ENCODE measurements at regions not wholly inside any gene's neighbourhood (a gene's known extent, or its start where the extent isn't known, plus 50 kb on each side); places are given as distances from the start of the nearest gene placed in this dataset.
"Not testable (repeated sequence)": the region's sequence is repeated elsewhere in the genome, so short reads cannot be mapped to it uniquely, and the experiment has no call there.

- no peak for DNase-seq
Measured at GRCh38 chr5:145062280-145063062, 772.7 kb downstream of the PRELID2 start.

GRCh38 chr5:145056800-145057199, 778.3 kb downstream of the PRELID2 start:
- DNase-seq = no peak

- DNase-seq = no peak
Measured at GRCh38 chr5:145050181-145050580, 785.0 kb downstream of the PRELID2 start.

- DNase-seq = no peak
Measured at GRCh38 chr5:145044970-145045369, 790.2 kb downstream of the PRELID2 start.

- no peak for DNase-seq
Measured at GRCh38 chr5:145028626-145029025, 806.5 kb downstream of the PRELID2 start.

GRCh38 chr5:145027286-145027685, 807.9 kb downstream of the PRELID2 start:
- DNase-seq = no peak

GRCh38 chr5:145025775-145026174, 809.4 kb downstream of the PRELID2 start:
- no peak for DNase-seq

GRCh38 chr5:145015146-145015545, 820.0 kb downstream of the PRELID2 start:
- DNase-seq = no peak

GRCh38 chr5:145014109-145014508, 821.0 kb downstream of the PRELID2 start:
- DNase-seq = no peak

- DNase-seq = no peak
Measured at GRCh38 chr5:145010834-145011233, 824.3 kb downstream of the PRELID2 start.

- no peak for DNase-seq
Measured at GRCh38 chr5:145008876-145009530, 826.1 kb downstream of the PRELID2 start.

GRCh38 chr5:144994356-144994755, 823.7 kb downstream of the KCTD16 start:
- not testable (repeated sequence) for DNase-seq

GRCh38 chr5:144983101-144983500, 812.4 kb downstream of the KCTD16 start:
- no peak for DNase-seq

- no peak for DNase-seq
Measured at GRCh38 chr5:144979516-144980264, 809.0 kb downstream of the KCTD16 start.

- DNase-seq = no peak
Measured at GRCh38 chr5:144972317-144972716, 801.6 kb downstream of the KCTD16 start.

- no peak for DNase-seq
Measured at GRCh38 chr5:144971108-144971850, 800.6 kb downstream of the KCTD16 start.

GRCh38 chr5:144960296-144960695, 789.6 kb downstream of the KCTD16 start:
- no peak for DNase-seq

- DNase-seq = no peak
Measured at GRCh38 chr5:144958002-144958401, 787.3 kb downstream of the KCTD16 start.

GRCh38 chr5:144950996-144951395, 780.3 kb downstream of the KCTD16 start:
- DNase-seq = no peak

GRCh38 chr5:144947023-144947422, 776.4 kb downstream of the KCTD16 start:
- DNase-seq = no peak

GRCh38 chr5:144945503-144945902, 774.8 kb downstream of the KCTD16 start:
- no peak for DNase-seq

- no peak for DNase-seq
Measured at GRCh38 chr5:144944936-144945335, 774.3 kb downstream of the KCTD16 start.

GRCh38 chr5:144941004-144941403, 770.3 kb downstream of the KCTD16 start:
- DNase-seq = no peak

Measured in NCI-H2029 treated with DMSO at 0.1 percent for 48 hours (cell line).